HTR-8/SVneo (cell line): ENCODE measurements at regions not wholly inside any gene's neighbourhood (a gene's known extent, or its start where the extent isn't known, plus 50 kb on each side); places are given as distances from the start of the nearest gene placed in this dataset.

ENCODE experiments used
- DNase-seq: peaks from one replicate; pipeline ENCODE4 v3.0.0; 2011; ENCODE audit warnings: low spot score, mixed read lengths; ENCODE audit not compliant: insufficient read length
- FAIRE-seq: peaks from 2 replicates; lab custom pipeline; 2011; peaks lifted over from hg19 to GRCh38; lab: Jason Lieb, UNC

- FAIRE-seq (no peak), DNase-seq (no peak)
Measured at GRCh38 chr11:133724116-133724515, 121.2 kb downstream of the SPATA19 start.

GRCh38 chr11:133723056-133723455 is 122.3 kb downstream of the SPATA19 start:
- DNase-seq (no peak), FAIRE-seq (no peak)

GRCh38 chr11:133720951-133721350 is 124.4 kb downstream of the SPATA19 start:
- FAIRE-seq: no peak
- DNase-seq: no peak

- no peak for DNase-seq
- FAIRE-seq: no peak
Measured at GRCh38 chr11:133719532-133720235, 125.6 kb downstream of the SPATA19 start.

- FAIRE-seq: no peak
- no peak for DNase-seq
Measured at GRCh38 chr11:133718831-133719230, 126.5 kb downstream of the SPATA19 start.

- DNase-seq: no peak
- no peak for FAIRE-seq
Measured at GRCh38 chr11:133718238-133718637, 127.1 kb downstream of the SPATA19 start.

GRCh38 chr11:133716602-133717001 is 128.7 kb downstream of the SPATA19 start:
- DNase-seq: no peak
- no peak for FAIRE-seq

GRCh38 chr11:133715602-133716001 is 129.7 kb downstream of the SPATA19 start:
- DNase-seq (no peak), FAIRE-seq (no peak)

GRCh38 chr11:133714471-133715375 is 130.6 kb downstream of the SPATA19 start:
- FAIRE-seq: no peak
- DNase-seq: no peak

- FAIRE-seq (no peak), DNase-seq (no peak)
Measured at GRCh38 chr11:133713844-133714243, 131.5 kb downstream of the SPATA19 start.

GRCh38 chr11:133713406-133713805 is 131.9 kb downstream of the SPATA19 start:
- FAIRE-seq (no peak), DNase-seq (no peak)

- DNase-seq: no peak
- no peak for FAIRE-seq
Measured at GRCh38 chr11:133712051-133712560, 133.2 kb downstream of the SPATA19 start.

- no peak for FAIRE-seq
- DNase-seq: no peak
Measured at GRCh38 chr11:133711545-133711944, 133.8 kb downstream of the SPATA19 start.

- no peak for FAIRE-seq
- DNase-seq: no peak
Measured at GRCh38 chr11:133710681-133711240, 134.6 kb downstream of the SPATA19 start.

- FAIRE-seq: no peak
Measured at GRCh38 chr11:133710241-133710640, 135.1 kb downstream of the SPATA19 start.

GRCh38 chr11:133708547-133709051 is 136.7 kb downstream of the SPATA19 start:
- FAIRE-seq: no peak

More at GRCh38 chr11:133710241-133710640, 135.1 kb downstream of the SPATA19 start:
- no peak for DNase-seq

GRCh38 chr11:133706925-133707794 is 138.2 kb downstream of the SPATA19 start:
- DNase-seq (no peak), FAIRE-seq (no peak)

More at GRCh38 chr11:133708547-133709051, 136.7 kb downstream of the SPATA19 start:
- no peak for DNase-seq

- DNase-seq (no peak), FAIRE-seq (no peak)
Measured at GRCh38 chr11:133705873-133706272, 139.4 kb downstream of the SPATA19 start.

- FAIRE-seq: no peak
Measured at GRCh38 chr11:133705074-133705648, 140.2 kb downstream of the SPATA19 start.

More at GRCh38 chr11:133705074-133705648, 140.2 kb downstream of the SPATA19 start:
- DNase-seq: no peak
